Liver (tissue), 8 donors: ENCODE measurements at regions not wholly inside any gene's neighbourhood (a gene's known extent, or its start where the extent isn't known, plus 50 kb on each side); places are given as distances from the start of the nearest gene placed in this dataset.

Experiments
- DNase-seq: peaks from one replicate; pipeline ENCODE4 v3.0.0-alpha.2; 2017; ENCODE audit warnings: low spot score
- H3K27ac ChIP-seq, 2 donors: one replicate each; pipeline ENCODE4 v1.7.0; 2013; ENCODE audit warnings: inconsistent platforms in 2 of 2, low read length in 2 of 2, control low read depth in 1 of 2, low read depth in 1 of 2, mild to moderate bottlenecking in 1 of 2
- H3K27me3 ChIP-seq, 4 donors: one replicate each; pipeline versions ENCODE4 v1.6.1 to v1.7.0; 2013; ENCODE audit warnings: low read length in 3 of 4, inconsistent platforms in 1 of 4, mild to moderate bottlenecking in 1 of 4, moderate library complexity in 1 of 4; ENCODE audit not compliant: control insufficient read depth in 4 of 4, insufficient read depth in 4 of 4
- H3K36me3 ChIP-seq, 4 donors: one replicate each; pipeline versions ENCODE4 v1.6.1 to v1.7.0; 2013; ENCODE audit warnings: low read length in 3 of 4, mild to moderate bottlenecking in 3 of 4, low read depth in 1 of 4, moderate library complexity in 1 of 4; ENCODE audit not compliant: control insufficient read depth in 4 of 4, insufficient read depth in 3 of 4
- H3K4me1 ChIP-seq, 4 donors: one replicate each; pipeline versions ENCODE4 v1.6.1 to v1.7.0; 2013; ENCODE audit warnings: low read length in 3 of 4, mild to moderate bottlenecking in 3 of 4, moderate library complexity in 1 of 4; ENCODE audit not compliant: control insufficient read depth in 4 of 4, insufficient read depth in 4 of 4
- H3K4me3 ChIP-seq, 3 donors: one replicate each; pipeline versions ENCODE4 v1.6.1 to v1.7.0; 2013; ENCODE audit warnings: low read length in 3 of 3, control low read depth in 1 of 3, low read depth in 1 of 3, mild to moderate bottlenecking in 1 of 3
- H3K9ac ChIP-seq, 2 donors: one replicate each; pipeline ENCODE4 v1.7.0; 2013; ENCODE audit warnings: low read length in 2 of 2, mild to moderate bottlenecking in 2 of 2, moderate library complexity in 2 of 2, control low read depth in 1 of 2, low read depth in 1 of 2
- H3K9me3 ChIP-seq, 4 donors: one replicate each; pipeline versions ENCODE4 v1.6.1 to v1.7.0; 2013; ENCODE audit warnings: low read length in 3 of 4; ENCODE audit not compliant: control insufficient read depth in 4 of 4
- ATF3 ChIP-seq: IDR thresholded peaks from 2 replicates; pipeline ENCODE4 v1.6.1; 2016; ENCODE audit warnings: antibody characterized with exemption
- CTCF ChIP-seq: fragments of 150-350 bp; IDR thresholded peaks from 2 replicates; pipeline ENCODE4 v1.5.1; 2017; ENCODE audit warnings: improper control_type of control experiment, low read depth, low read length; ENCODE audit not compliant: missing input control
- EGR1 ChIP-seq, 2 donors: IDR thresholded peaks; 2 replicates each; pipeline ENCODE4 v1.6.1; 2016 to 2018; ENCODE audit warnings: antibody characterized with exemption in 2 of 2, low read depth in 2 of 2
- FOXA1 ChIP-seq: IDR thresholded peaks from 2 replicates; pipeline ENCODE4 v1.6.1; 2016; ENCODE audit warnings: antibody characterized with exemption
- FOXA2 ChIP-seq: IDR thresholded peaks from 2 replicates; pipeline ENCODE4 v1.6.1; 2016; ENCODE audit warnings: antibody characterized with exemption
- GABPA ChIP-seq, 2 donors: IDR thresholded peaks in 1 of 2; conservative IDR thresholded peaks in 1 of 2; 2 replicates each; pipeline ENCODE4 v1.6.1; 2016; ENCODE audit warnings: antibody characterized with exemption in 2 of 2, mild to moderate bottlenecking in 1 of 2, moderate library complexity in 1 of 2
- HNF4A ChIP-seq, 2 donors: conservative IDR thresholded peaks; 2 replicates each; pipeline ENCODE4 v1.6.1; 2016; ENCODE audit warnings: antibody characterized with exemption in 2 of 2, mild to moderate bottlenecking in 2 of 2
- HNF4G ChIP-seq: IDR thresholded peaks from 2 replicates; pipeline ENCODE4 v1.6.1; 2016; ENCODE audit warnings: antibody characterized with exemption
- JUND ChIP-seq, 2 donors: IDR thresholded peaks; 2 replicates each; pipeline ENCODE4 v1.6.1; 2016; ENCODE audit warnings: antibody characterized with exemption in 2 of 2
- MAX ChIP-seq: IDR thresholded peaks from 2 replicates; pipeline ENCODE4 v1.6.1; 2016; ENCODE audit warnings: antibody characterized with exemption
- NR2F2 ChIP-seq: IDR thresholded peaks from 2 replicates; pipeline ENCODE4 v1.6.1; 2016; ENCODE audit warnings: antibody characterized with exemption
- RAD21 ChIP-seq, 2 donors: IDR thresholded peaks; 2 replicates each; pipeline ENCODE4 v1.6.1; 2016; ENCODE audit warnings: antibody characterized with exemption in 2 of 2, mild to moderate bottlenecking in 2 of 2
- REST ChIP-seq: IDR thresholded peaks from 2 replicates; pipeline ENCODE4 v1.6.1; 2016; ENCODE audit warnings: antibody characterized with exemption, mild to moderate bottlenecking
- RXRA ChIP-seq, 2 donors: IDR thresholded peaks; 2 replicates each; pipeline ENCODE4 v1.6.1; 2017 to 2018; ENCODE audit warnings: antibody characterized with exemption in 2 of 2, mild to moderate bottlenecking in 1 of 2
- SP1 ChIP-seq: IDR thresholded peaks from 2 replicates; pipeline ENCODE4 v1.6.1; 2018; ENCODE audit warnings: antibody characterized with exemption, mild to moderate bottlenecking
- TAF1 ChIP-seq: conservative IDR thresholded peaks from 2 replicates; pipeline ENCODE4 v1.6.1; 2016; ENCODE audit warnings: antibody characterized with exemption, mild to moderate bottlenecking
- YY1 ChIP-seq: IDR thresholded peaks from 2 replicates; pipeline ENCODE4 v1.6.1; 2016; ENCODE audit warnings: antibody characterized with exemption, mild to moderate bottlenecking
- ZBTB33 ChIP-seq: IDR thresholded peaks from 2 replicates; pipeline ENCODE4 v1.6.1; 2016; ENCODE audit warnings: antibody characterized with exemption
- WGBS: extraction: QIAGEN DNeasy Blood & Tissue Kit; methylation state at CpG from one replicate; pipeline ENCODE4 v1.1.7; 2013; 5-methylcytosine and 5-hydroxymethylcytosine counted together
- donor health status: healthy.
- donor health status: healthy.
- donor health status: healthy.
- donor health status: healthy.
- donor health status: healthy.

GRCh38 chr5:2191972-2192371 lies 309.2 kb upstream of the IRX4 start:
- Histone ChIP-seq H3K27me3 (no peaks in the 10 kb centered on the region), H3K9me3 (peaks cover 0 to 4% (median 2%) of the 10 kb centered on the region in 4 donors), H3K4me1 (no peaks in the 10 kb centered on the region), H3K36me3 (no peaks in the 10 kb centered on the region), H3K4me3 (no peak overlapping the region), H3K27ac (no peak overlapping the region), H3K9ac (no peak overlapping the region)
- 78% methylated on average over 6 of the region's 6 CpGs for WGBS
- TF ChIP-seq NR2F2 (no peak), RXRA (IDR thresholded peaks at IDR 0.05) (no peak), MAX (no peak), EGR1 (IDR thresholded peaks at IDR 0.05; ENCODE audit: low read depth in 2 of 2) (no peak), YY1 (no peak), ZBTB33 (no peak), TAF1 (no peak), CTCF (no peak), JUND (IDR thresholded peaks at IDR 0.05) (no peak), FOXA1 (no peak), SP1 (no peak), HNF4A (conservative IDR thresholded peaks at IDR 0.05) (no peak), RAD21 (IDR thresholded peaks at IDR 0.05) (no peak), REST (no peak), FOXA2 (no peak), HNF4G (no peak), GABPA (IDR thresholded peaks at IDR 0.05 in 1 of 2, conservative IDR thresholded peaks at IDR 0.05 in 1 of 2) (no peak), ATF3 (no peak)
- no peak for DNase-seq
